K562 (cell line): ENCODE measurements at regions not wholly inside any gene's neighbourhood (a gene's known extent, or its start where the extent isn't known, plus 50 kb on each side); places are given as distances from the start of the nearest gene placed in this dataset.

ENCODE experiments used
- ATAC-seq: fragments of 200-7000 bp; cut with Tn5 transposase; 3 replicates; pipeline ENCODE4 v1.9.1; 2020; ENCODE audit warnings: moderate library complexity
- BruUV-seq: library from RNA; stranded (reverse); fragments of 400-500 nt; replicated peaks from 2 replicates; lab custom pipeline; 2021; lab: Mats Ljungman, UMichigan
- CTCF ChIA-PET: fragments of 300-600 bp; formaldehyde crosslinking; extraction: SDS; loops from one replicate; lab custom pipeline; 2021; ENCODE audit warnings: low intra/inter-chr PET ratio; lab: Yijun Ruan, JAX
- POLR2A ChIA-PET: fragments of 300-600, 350-650 bp; sonication (Branson Sonifier 250); formaldehyde crosslinking; extraction: SDS; loops from one replicate; lab custom pipeline; 2021; ENCODE audit warnings: antibody characterized with exemption, inconsistent platforms; lab: Yijun Ruan, JAX
- DNase-seq, 4 experiments: peaks; one replicate each; pipeline versions ENCODE4 v3.0.0 to v3.0.0-alpha.2; 2011 to 2018; ENCODE audit warnings: low spot score in 3 of 4, mixed read lengths in 3 of 4; ENCODE audit errors: extremely low read depth in 1 of 4
- FAIRE-seq: peaks from 2 replicates; lab custom pipeline; 2011; peaks lifted over from hg19 to GRCh38; lab: Jason Lieb, UNC
- H2AFZ ChIP-seq: 2 replicates; pipeline ENCODE4 v1.6.0; 2011; ENCODE audit warnings: low read depth, low read length, control low read depth, inconsistent platforms
- H3K27ac ChIP-seq: fragments of 200-600 bp; 3 replicates; pipeline ENCODE4 v1.8.0; 2011; ENCODE audit warnings: low read depth, mild to moderate bottlenecking, control low read depth, inconsistent platforms, low read length, moderate library complexity, mixed read lengths; ENCODE audit errors: extremely low read depth
- H3K27me3 ChIP-seq, 2 experiments: fragments of 300-600 bp in 1 of 2; 2 replicates in 1 of 2; 3 replicates in 1 of 2; pipeline versions ENCODE4 v1.6.0 to v1.8.0; 2011; ENCODE audit warnings: inconsistent platforms in 2 of 2, low read length in 2 of 2, mild to moderate bottlenecking in 1 of 2, mixed read lengths in 1 of 2, moderate library complexity in 1 of 2; ENCODE audit not compliant: control insufficient read depth in 2 of 2, insufficient read depth in 2 of 2
- H3K36me3 ChIP-seq: fragments of 300-600 bp; 3 replicates; pipeline ENCODE4 v1.8.0; 2011; ENCODE audit warnings: mild to moderate bottlenecking, low read length, inconsistent platforms; ENCODE audit not compliant: control insufficient read depth, insufficient read depth
- H3K4me1 ChIP-seq, 2 experiments: fragments of 200-600 bp in 1 of 2; replicated peaks in 1 of 2; 2 replicates in 1 of 2; 3 replicates in 1 of 2; pipeline versions ENCODE4 v1.5.1 to v1.8.0; 2011; ENCODE audit warnings: inconsistent platforms in 2 of 2, low read length in 2 of 2, mild to moderate bottlenecking in 1 of 2, mixed read lengths in 1 of 2, moderate library complexity in 1 of 2; ENCODE audit not compliant: control insufficient read depth in 2 of 2, insufficient read depth in 2 of 2
- H3K4me2 ChIP-seq: 2 replicates; pipeline ENCODE4 v1.6.1; 2011; ENCODE audit warnings: low read length, control low read depth, inconsistent platforms, mixed read lengths; ENCODE audit not compliant: insufficient read depth
- H3K4me3 ChIP-seq: fragments of 200-600 bp; sonication (generic), shearing (Covaris generic); 2 replicates; pipeline ENCODE4 v1.5.1; 2016; ENCODE audit warnings: control low read depth, inconsistent platforms
- H3K79me2 ChIP-seq: fragments of 200-600 bp; 3 replicates; pipeline ENCODE4 v1.8.0; 2011; ENCODE audit warnings: low read length, inconsistent platforms; ENCODE audit not compliant: control insufficient read depth, insufficient read depth
- H3K9ac ChIP-seq, 2 experiments: 2 replicates each; pipeline versions ENCODE4 v1.6.0 to v1.6.1; 2011; ENCODE audit warnings: low read depth in 2 of 2, low read length in 2 of 2, control low read depth in 1 of 2, inconsistent platforms in 1 of 2, mild to moderate bottlenecking in 1 of 2, mixed read lengths in 1 of 2; ENCODE audit not compliant: insufficient read depth in 1 of 2
- H3K9me1 ChIP-seq: one replicate; pipeline ENCODE4 v1.6.0; 2011; ENCODE audit warnings: inconsistent platforms, mild to moderate bottlenecking, low read length, moderate library complexity; ENCODE audit not compliant: control insufficient read depth, insufficient read depth
- H3K9me3 ChIP-seq: replicated peaks from 2 replicates; pipeline ENCODE4 v1.5.1; 2011; ENCODE audit warnings: low read depth, low read length, inconsistent platforms; ENCODE audit not compliant: control insufficient read depth, insufficient read depth
- H4K20me1 ChIP-seq: replicated peaks from 2 replicates; pipeline ENCODE4 v1.6.1; 2011; ENCODE audit warnings: low read length, inconsistent platforms, mixed read lengths; ENCODE audit not compliant: control insufficient read depth, insufficient read depth
- BRF1 ChIP-seq: IDR thresholded peaks from 3 replicates; pipeline ENCODE4 v1.6.1; 2011; ENCODE audit warnings: borderline replicate concordance, mild to moderate bottlenecking; ENCODE audit not compliant: insufficient read length; ENCODE audit errors: extremely low read depth
- KDM4B ChIP-seq, 2 experiments: fragments of 450-650 bp in 1 of 2; sonication (generic) in 1 of 2; IDR thresholded peaks; 2 replicates each; pipeline ENCODE4 v1.6.1; 2016 to 2017; ENCODE audit warnings: borderline replicate concordance in 2 of 2, antibody characterized with exemption in 1 of 2, low read depth in 1 of 2, mild to moderate bottlenecking in 1 of 2
- MCM5 ChIP-seq: fragments of 450-650 bp; IDR thresholded peaks from 2 replicates; pipeline ENCODE4 v1.6.1; 2016; ENCODE audit warnings: low read depth
- MYBL2 ChIP-seq, 2 experiments: fragments of 450-650 bp in 1 of 2; sonication (generic) in 1 of 2; formaldehyde crosslinking in 1 of 2; IDR thresholded peaks; 2 replicates each; pipeline versions ENCODE4 v1.6.1 to v1.8.1; 2017 to 2022; ENCODE audit warnings: borderline replicate concordance in 1 of 2, inconsistent platforms in 1 of 2, low read depth in 1 of 2, mild to moderate bottlenecking in 1 of 2, missing genetic modification reagents in 1 of 2, moderate library complexity in 1 of 2
- PTTG1 ChIP-seq: fragments of 450-650 bp; IDR thresholded peaks from 2 replicates; pipeline ENCODE4 v1.6.1; 2016; ENCODE audit warnings: low read depth, mild to moderate bottlenecking, missing genetic modification characterization, missing compliant biosample characterization
- SMC3 ChIP-seq: conservative IDR thresholded peaks from 2 replicates; pipeline ENCODE4 v1.6.1; 2011; ENCODE audit warnings: low read depth, low read length, improper control_type of control experiment; ENCODE audit not compliant: insufficient read depth
- SRF ChIP-seq, 2 experiments: fragments of 250-450, 450-650 bp in 1 of 2; sonication (Bioruptor Pico) in 1 of 2; sonication (generic) in 1 of 2; formaldehyde crosslinking; IDR thresholded peaks; 2 replicates each; pipeline versions ENCODE4 v1.5.0 to v1.5.1; 2020 to 2022; ENCODE audit warnings: mild to moderate bottlenecking in 1 of 2, missing genetic modification reagents in 1 of 2
- ZC3H8 ChIP-seq: fragments of 450-650 bp; IDR thresholded peaks from 2 replicates; pipeline ENCODE4 v1.6.1; 2017
- ZNF696 ChIP-seq: fragments of 250-450 bp; sonication (Bioruptor Pico); conservative IDR thresholded peaks from 2 replicates; pipeline ENCODE4 v1.4.0; 2020; ENCODE audit warnings: mild to moderate bottlenecking, moderate library complexity
- ZNF785 ChIP-seq: fragments of 250-450 bp; sonication (Bioruptor Pico); IDR thresholded peaks from 2 replicates; pipeline ENCODE4 v1.4.0; 2020; ENCODE audit warnings: mild to moderate bottlenecking
- WGBS: fragments of 100-300 bp; shearing (Covaris generic); methylation state at CpG from one replicate; pipeline ENCODE4 v1.1.6; 2016; ENCODE audit warnings: low coverage, mixed read lengths; ENCODE audit not compliant: insufficient coverage; ENCODE audit errors: missing lambda C conversion rate; 5-methylcytosine and 5-hydroxymethylcytosine counted together
- in situ Hi-C: fragments of 300-500 bp; cut with MboI; formaldehyde crosslinking; loops from 4 replicates; pipeline ENCODE4 v1.15.0; 2018; ENCODE audit warnings: inconsistent platforms, mixed read lengths
- intact Hi-C: fragments of 100-400 bp; cut with micrococcal nuclease; formaldehyde crosslinking; loops from 2 replicates; pipeline ENCODE4 v1.14.2; 2022
- TF ChIP-seq, protein P1 (sequence below): fragments of 250-450 bp; sonication (Bioruptor Pico); IDR thresholded peaks from 2 replicates; pipeline ENCODE4 v1.4.0; 2020
- TF ChIP-seq, protein P2 (sequence below), 2 experiments: fragments of 450-650 bp; IDR thresholded peaks; 2 replicates each; pipeline ENCODE4 v1.6.1; 2016
- TF ChIP-seq, protein P3 (sequence below): fragments of 450-650 bp; formaldehyde crosslinking; IDR thresholded peaks from 2 replicates; pipeline ENCODE4 v1.4.0; 2020; ENCODE audit warnings: mild to moderate bottlenecking, mixed read lengths

DNA sequence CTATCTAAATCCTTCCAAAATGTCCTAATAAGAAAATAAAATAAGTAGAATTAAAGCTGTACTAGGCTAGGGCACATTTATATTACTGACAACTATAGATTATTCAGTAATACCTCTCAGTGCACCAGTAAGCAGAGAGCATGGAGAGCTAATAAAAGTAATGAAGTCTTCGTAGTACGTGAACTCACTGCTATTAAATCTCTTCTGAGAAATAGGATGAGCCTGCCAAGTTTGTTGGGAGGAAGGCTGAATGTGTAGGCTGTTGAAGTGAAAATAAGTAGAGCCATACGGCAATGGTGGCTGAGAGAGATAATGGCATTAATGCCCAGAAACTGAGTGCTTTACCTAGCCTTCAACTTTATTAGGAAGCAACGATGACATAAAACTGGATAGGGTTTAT, 73.9 kb upstream of the NR5A2 start:
- no peaks in the 10 kb centered on the region for H3K9me3 ChIP-seq
- no peaks in the 10 kb centered on the region for H3K79me2 ChIP-seq
- POLR2A ChIA-PET = no interaction called here
- 3% methylated on average over 4 of the region's 4 CpGs for WGBS
- H2AFZ ChIP-seq = no peak overlapping the region
- H3K4me3 ChIP-seq = no peak overlapping the region
- no peak overlapping the region for H3K4me2 ChIP-seq
- H3K4me1 ChIP-seq = no peaks in the 10 kb centered on the region
- FAIRE-seq (no peak), DNase-seq (no peak), ATAC-seq (no peak)
- no peaks in the 10 kb centered on the region for H4K20me1 ChIP-seq
- no peak overlapping the region for H3K9ac ChIP-seq
- H3K36me3 ChIP-seq = no peaks in the 10 kb centered on the region
- in situ Hi-C loops = no loop called here
- BruUV-seq = no TSS peak
- intact Hi-C loops = loop anchor here (10.0 kb wide), 1 partner anchor 531 kb away; no protein-coding TSS in a partner anchor
- CTCF ChIA-PET = no interaction called here
- peaks cover 0 to 5% of the 10 kb centered on the region in 2 experiments; a peak in 1 of 5 replicates for H3K27me3 ChIP-seq
- H3K27ac ChIP-seq = no peak overlapping the region
- no peaks in the 10 kb centered on the region for H3K9me1 ChIP-seq
- TF ChIP-seq KDM4B (IDR thresholded peaks at IDR 0.05; ENCODE audit: borderline replicate concordance in 2 of 2, low read depth in 1 of 2) (no peak), PTTG1 (no peak), ZNF696 (CRISPR knock-in tag) (no peak), SMC3 (no peak), BRF1 (no peak), MYBL2 (IDR thresholded peaks at IDR 0.05; ENCODE audit: low read depth) (no peak), MYBL2 (CRISPR knock-in tag; IDR thresholded peaks at IDR 0.05; ENCODE audit: borderline replicate concordance) (no peak), ZC3H8 (no peak), SRF (CRISPR knock-in tag; IDR thresholded peaks at IDR 0.05) (no peak), MCM5 (no peak), ZNF785 (no peak)
- TF ChIP-seq, protein P1, sequence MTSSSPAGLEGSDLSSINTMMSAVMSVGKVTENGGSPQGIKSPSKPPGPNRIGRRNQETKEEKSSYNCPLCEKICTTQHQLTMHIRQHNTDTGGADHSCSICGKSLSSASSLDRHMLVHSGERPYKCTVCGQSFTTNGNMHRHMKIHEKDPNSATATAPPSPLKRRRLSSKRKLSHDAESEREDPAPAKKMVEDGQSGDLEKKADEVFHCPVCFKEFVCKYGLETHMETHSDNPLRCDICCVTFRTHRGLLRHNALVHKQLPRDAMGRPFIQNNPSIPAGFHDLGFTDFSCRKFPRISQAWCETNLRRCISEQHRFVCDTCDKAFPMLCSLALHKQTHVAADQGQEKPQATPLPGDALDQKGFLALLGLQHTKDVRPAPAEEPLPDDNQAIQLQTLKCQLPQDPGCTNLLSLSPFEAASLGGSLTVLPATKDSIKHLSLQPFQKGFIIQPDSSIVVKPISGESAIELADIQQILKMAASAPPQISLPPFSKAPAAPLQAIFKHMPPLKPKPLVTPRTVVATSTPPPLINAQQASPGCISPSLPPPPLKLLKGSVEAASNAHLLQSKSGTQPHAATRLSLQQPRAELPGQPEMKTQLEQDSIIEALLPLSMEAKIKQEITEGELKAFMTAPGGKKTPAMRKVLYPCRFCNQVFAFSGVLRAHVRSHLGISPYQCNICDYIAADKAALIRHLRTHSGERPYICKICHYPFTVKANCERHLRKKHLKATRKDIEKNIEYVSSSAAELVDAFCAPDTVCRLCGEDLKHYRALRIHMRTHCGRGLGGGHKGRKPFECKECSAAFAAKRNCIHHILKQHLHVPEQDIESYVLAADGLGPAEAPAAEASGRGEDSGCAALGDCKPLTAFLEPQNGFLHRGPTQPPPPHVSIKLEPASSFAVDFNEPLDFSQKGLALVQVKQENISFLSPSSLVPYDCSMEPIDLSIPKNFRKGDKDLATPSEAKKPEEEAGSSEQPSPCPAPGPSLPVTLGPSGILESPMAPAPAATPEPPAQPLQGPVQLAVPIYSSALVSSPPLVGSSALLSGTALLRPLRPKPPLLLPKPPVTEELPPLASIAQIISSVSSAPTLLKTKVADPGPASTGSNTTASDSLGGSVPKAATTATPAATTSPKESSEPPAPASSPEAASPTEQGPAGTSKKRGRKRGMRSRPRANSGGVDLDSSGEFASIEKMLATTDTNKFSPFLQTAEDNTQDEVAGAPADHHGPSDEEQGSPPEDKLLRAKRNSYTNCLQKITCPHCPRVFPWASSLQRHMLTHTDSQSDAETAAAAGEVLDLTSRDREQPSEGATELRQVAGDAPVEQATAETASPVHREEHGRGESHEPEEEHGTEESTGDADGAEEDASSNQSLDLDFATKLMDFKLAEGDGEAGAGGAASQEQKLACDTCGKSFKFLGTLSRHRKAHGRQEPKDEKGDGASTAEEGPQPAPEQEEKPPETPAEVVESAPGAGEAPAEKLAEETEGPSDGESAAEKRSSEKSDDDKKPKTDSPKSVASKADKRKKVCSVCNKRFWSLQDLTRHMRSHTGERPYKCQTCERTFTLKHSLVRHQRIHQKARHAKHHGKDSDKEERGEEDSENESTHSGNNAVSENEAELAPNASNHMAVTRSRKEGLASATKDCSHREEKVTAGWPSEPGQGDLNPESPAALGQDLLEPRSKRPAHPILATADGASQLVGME (CRISPR knock-in tag) = no peak
- TF ChIP-seq, protein P2, sequence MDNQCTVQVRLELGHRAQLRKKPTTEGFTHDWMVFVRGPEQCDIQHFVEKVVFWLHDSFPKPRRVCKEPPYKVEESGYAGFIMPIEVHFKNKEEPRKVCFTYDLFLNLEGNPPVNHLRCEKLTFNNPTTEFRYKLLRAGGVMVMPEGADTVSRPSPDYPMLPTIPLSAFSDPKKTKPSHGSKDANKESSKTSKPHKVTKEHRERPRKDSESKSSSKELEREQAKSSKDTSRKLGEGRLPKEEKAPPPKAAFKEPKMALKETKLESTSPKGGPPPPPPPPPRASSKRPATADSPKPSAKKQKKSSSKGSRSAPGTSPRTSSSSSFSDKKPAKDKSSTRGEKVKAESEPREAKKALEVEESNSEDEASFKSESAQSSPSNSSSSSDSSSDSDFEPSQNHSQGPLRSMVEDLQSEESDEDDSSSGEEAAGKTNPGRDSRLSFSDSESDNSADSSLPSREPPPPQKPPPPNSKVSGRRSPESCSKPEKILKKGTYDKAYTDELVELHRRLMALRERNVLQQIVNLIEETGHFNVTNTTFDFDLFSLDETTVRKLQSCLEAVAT (IDR thresholded peaks at IDR 0.05) = no peak
- TF ChIP-seq, protein P3, sequence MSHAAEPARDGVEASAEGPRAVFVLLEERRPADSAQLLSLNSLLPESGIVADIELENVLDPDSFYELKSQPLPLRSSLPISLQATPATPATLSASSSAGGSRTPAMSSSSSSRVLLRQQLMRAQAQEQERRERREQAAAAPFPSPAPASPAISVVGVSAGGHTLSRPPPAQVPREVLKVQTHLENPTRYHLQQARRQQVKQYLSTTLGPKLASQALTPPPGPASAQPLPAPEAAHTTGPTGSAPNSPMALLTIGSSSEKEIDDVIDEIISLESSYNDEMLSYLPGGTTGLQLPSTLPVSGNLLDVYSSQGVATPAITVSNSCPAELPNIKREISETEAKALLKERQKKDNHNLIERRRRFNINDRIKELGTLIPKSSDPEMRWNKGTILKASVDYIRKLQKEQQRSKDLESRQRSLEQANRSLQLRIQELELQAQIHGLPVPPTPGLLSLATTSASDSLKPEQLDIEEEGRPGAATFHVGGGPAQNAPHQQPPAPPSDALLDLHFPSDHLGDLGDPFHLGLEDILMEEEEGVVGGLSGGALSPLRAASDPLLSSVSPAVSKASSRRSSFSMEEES (CRISPR knock-in tag) = no peak
